ENCODE measurements at regions not wholly inside any gene's neighbourhood (a gene's known extent, or its start where the extent isn't known, plus 50 kb on each side); places are given as distances from the start of the nearest gene placed in this dataset.

- H2BK20ac ChIP-seq (ENCODE audit: low read depth, low read length, poor library complexity, severe bottlenecking), result no peak overlapping the region
- no peak overlapping the region for H2BK12ac ChIP-seq (ENCODE audit: insufficient read length, low read depth, low read length)
- H3K18ac ChIP-seq (ENCODE audit: insufficient read length, low read depth, low read length), result no peak overlapping the region
- H4K20me1 ChIP-seq (ENCODE audit: control insufficient read depth, insufficient read depth, insufficient read length), result no peaks in the 10 kb centered on the region
- H3K9ac ChIP-seq (ENCODE audit: extremely low read depth, insufficient read length, low read length), result no peak overlapping the region
- no peak overlapping the region for H2BK5ac ChIP-seq (ENCODE audit: insufficient read length, low read length)
- H4K8ac ChIP-seq (replicated peaks; ENCODE audit: insufficient read length, low read depth, low read length), result no peak overlapping the region
- no peak overlapping the region for H4K91ac ChIP-seq (ENCODE audit: insufficient read length, low read depth, low read length)
- no peak overlapping the region for H2BK15ac ChIP-seq (ENCODE audit: low read depth, low read length)
- H3K9me3 ChIP-seq (ENCODE audit: control insufficient read depth, low read depth, low read length), result no peaks in the 10 kb centered on the region
- H4K5ac ChIP-seq (ENCODE audit: insufficient read length, low read depth, low read length), result no peak overlapping the region
- DNase-seq, result no peak
- H3T11ph ChIP-seq (ENCODE audit: low read length), result no peak overlapping the region
- no peak for TF ChIP-seq CTCF (conservative IDR thresholded peaks at IDR 0.05)
- no peak overlapping the region for H3K4me3 Mint-ChIP-seq
- H2BK120ac ChIP-seq (ENCODE audit: low read depth, low read length, poor library complexity, severe bottlenecking), result no peak overlapping the region
- H3K27ac Mint-ChIP-seq, result no peak overlapping the region; a peak in 2 of 7 replicates
- peaks cover 0 to 2% of the 10 kb centered on the region in 2 experiments; a peak in 3 of 5 replicates for H3K9me3 Mint-ChIP-seq
- peaks cover 9 to 10% of the 10 kb centered on the region in 2 experiments for H3K4me1 Mint-ChIP-seq
- H3K36me3 Mint-ChIP-seq (ENCODE audit: insufficient read depth in 1 of 3, low read depth in 3 of 3), result peaks cover 0 to 2% (median 0%) of the 10 kb centered on the region in 3 experiments; a peak in 1 of 7 replicates
- H2AFZ ChIP-seq (ENCODE audit: low read length), result no peak overlapping the region
- no peak overlapping the region for H3K27ac ChIP-seq (ENCODE audit: insufficient read length, low read depth, low read length)
- H3K79me1 ChIP-seq (ENCODE audit: insufficient read depth, low read depth, low read length, poor library complexity, severe bottlenecking), result no peaks in the 10 kb centered on the region
- no peak overlapping the region for H3K23ac ChIP-seq (ENCODE audit: insufficient read length, low read depth, low read length)
- H3K27me3 Mint-ChIP-seq (ENCODE audit: low read depth), result peaks cover 2% of the 10 kb centered on the region; the same call in 1 of the 2 replicates
- no peak overlapping the region for H3K4me2 ChIP-seq (ENCODE audit: insufficient read depth, insufficient read length, low read length)
- H3K4ac ChIP-seq (ENCODE audit: low read depth, low read length), result no peak overlapping the region
- no peaks in the 10 kb centered on the region for H3K23me2 ChIP-seq (ENCODE audit: insufficient read length, low read depth, low read length, poor library complexity, severe bottlenecking)
- no peak overlapping the region for H2AK5ac ChIP-seq (ENCODE audit: insufficient read length, low read length)
- H3K27me3 ChIP-seq (ENCODE audit: insufficient read depth, low read length), result no peaks in the 10 kb centered on the region
- no peak overlapping the region for H3K56ac ChIP-seq (ENCODE audit: insufficient read length, low read depth, low read length)
- H3K79me2 ChIP-seq (ENCODE audit: insufficient read depth, low read length), result no peaks in the 10 kb centered on the region
- H3K4me1 ChIP-seq (ENCODE audit: insufficient read depth, low read length), result no peaks in the 10 kb centered on the region; the same call in 1 of the 2 replicates
- H3K14ac ChIP-seq (ENCODE audit: insufficient read depth, low read length), result no peak overlapping the region
These were observed 677.5 kb downstream of the ZPLD1 start for GRCh38 chr3:103112273-103112672.
